ENCODE measurements at regions not wholly inside any gene's neighbourhood (a gene's known extent, or its start where the extent isn't known, plus 50 kb on each side); places are given as distances from the start of the nearest gene placed in this dataset.

GRCh38 chr3:80788914-80789313 is 972.5 kb downstream of the GBE1 start:
- TF ChIP-seq, protein P1, sequence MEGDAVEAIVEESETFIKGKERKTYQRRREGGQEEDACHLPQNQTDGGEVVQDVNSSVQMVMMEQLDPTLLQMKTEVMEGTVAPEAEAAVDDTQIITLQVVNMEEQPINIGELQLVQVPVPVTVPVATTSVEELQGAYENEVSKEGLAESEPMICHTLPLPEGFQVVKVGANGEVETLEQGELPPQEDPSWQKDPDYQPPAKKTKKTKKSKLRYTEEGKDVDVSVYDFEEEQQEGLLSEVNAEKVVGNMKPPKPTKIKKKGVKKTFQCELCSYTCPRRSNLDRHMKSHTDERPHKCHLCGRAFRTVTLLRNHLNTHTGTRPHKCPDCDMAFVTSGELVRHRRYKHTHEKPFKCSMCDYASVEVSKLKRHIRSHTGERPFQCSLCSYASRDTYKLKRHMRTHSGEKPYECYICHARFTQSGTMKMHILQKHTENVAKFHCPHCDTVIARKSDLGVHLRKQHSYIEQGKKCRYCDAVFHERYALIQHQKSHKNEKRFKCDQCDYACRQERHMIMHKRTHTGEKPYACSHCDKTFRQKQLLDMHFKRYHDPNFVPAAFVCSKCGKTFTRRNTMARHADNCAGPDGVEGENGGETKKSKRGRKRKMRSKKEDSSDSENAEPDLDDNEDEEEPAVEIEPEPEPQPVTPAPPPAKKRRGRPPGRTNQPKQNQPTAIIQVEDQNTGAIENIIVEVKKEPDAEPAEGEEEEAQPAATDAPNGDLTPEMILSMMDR (IDR thresholded peaks at IDR 0.05; ENCODE audit: low read depth, low read length, missing control alignments) = no peak
- DNase-seq (ENCODE audit: extremely low read depth, low read depth) = no peak
- no peak overlapping the region for H3K4me3 ChIP-seq (replicated peaks; ENCODE audit: low read depth, low read length)

GRCh38 chr3:80785875-80786274 is 975.6 kb downstream of the GBE1 start:
- H3K4me3 ChIP-seq (replicated peaks; ENCODE audit: low read depth, low read length) = no peak overlapping the region
- TF ChIP-seq, protein P1 (IDR thresholded peaks at IDR 0.05; ENCODE audit: low read depth, low read length, missing control alignments) = no peak
- DNase-seq (ENCODE audit: extremely low read depth, low read depth) = no peak

DNA sequence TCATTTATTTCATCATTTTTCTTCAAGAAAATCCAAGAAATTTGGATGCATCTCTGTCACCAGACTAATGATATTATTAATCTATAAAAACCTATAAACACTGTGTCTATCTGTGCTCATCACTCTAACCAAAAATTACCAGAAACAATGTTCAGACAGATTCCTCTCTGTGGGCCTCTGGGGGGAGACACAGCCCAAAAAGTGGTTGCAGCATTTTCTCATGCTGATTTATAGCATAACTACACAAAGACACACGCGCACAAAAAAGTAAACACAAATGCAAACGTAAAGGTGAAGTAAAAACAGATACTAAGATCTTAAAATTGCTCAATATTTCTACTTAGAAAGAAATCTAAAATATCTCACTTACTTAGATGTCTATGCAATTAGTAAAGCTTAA is 976.0 kb downstream of the GBE1 start:
- TF ChIP-seq, protein P1 (IDR thresholded peaks at IDR 0.05; ENCODE audit: low read depth, low read length, missing control alignments) = no peak
- no peak overlapping the region for H3K4me3 ChIP-seq (replicated peaks; ENCODE audit: low read depth, low read length)
- DNase-seq (ENCODE audit: extremely low read depth, low read depth) = no peak

DNA sequence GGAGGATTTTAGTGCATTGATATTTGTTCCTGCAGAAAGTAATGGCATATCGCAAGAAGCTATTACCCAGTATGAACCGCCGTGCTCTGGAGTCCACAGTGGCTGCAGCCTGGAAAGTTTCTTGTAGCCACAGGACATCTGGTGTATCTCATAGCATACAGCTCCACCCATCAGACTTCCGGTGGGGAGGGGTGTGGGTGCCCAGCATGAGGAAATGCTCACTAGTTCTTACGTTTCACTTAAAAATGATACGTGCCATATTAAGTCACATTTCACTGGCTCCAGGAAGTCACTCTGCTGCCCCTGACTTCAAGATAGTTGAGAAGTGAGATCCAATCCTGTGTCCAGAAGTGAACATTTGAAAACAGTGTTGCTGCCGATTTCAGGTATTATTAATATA is 990.4 kb downstream of the GBE1 start:
- no peak overlapping the region for H3K4me3 ChIP-seq (replicated peaks; ENCODE audit: low read depth, low read length)
- no peak for DNase-seq (ENCODE audit: extremely low read depth, low read depth)
- TF ChIP-seq, protein P1 (IDR thresholded peaks at IDR 0.05; ENCODE audit: low read depth, low read length, missing control alignments) = no peak

DNA sequence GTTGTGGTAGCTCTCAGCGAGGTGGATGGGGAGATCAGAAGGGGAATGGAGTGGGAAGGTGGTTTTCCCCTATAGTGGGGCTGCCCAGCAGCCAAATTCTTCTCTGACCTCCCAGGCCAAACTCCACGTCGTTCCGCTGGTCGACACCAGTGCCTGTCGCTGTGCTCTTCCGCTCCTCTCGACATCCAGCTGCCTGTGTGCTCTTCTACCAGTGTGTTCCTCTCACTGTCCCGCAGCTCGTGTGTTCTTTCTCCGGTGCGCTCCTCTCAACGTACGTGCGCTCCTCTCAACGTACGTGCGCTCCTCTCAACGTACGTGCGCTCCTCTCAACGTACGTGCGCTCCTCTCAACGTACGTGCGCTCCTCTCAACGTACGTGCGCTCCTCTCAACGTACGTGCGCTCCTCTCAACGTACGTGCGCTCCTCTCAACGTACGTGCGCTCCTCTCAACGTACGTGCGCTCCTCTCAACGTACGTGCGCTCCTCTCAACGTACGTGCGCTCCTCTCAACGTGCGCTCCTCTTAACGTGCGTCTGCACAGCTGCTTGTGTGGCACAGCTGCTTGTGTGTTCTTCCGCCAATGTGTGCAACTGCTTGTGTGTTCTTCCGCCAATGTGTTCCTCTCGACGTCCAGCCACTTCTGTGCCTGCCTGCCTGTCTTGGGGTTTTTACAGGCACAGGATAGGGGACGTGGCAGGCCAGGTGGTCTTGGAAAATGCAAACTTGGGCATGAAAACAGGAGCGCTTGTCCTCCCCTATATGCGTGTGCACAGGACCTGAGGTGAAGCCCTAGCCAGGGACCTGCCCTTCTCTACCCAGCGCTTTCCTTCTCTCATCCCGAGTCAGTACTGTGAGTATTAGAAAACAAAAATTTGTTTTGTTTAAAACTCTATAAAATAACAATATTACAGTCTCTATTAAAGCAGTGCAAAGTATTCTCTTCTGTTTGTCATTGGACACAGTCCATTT is 991.1 kb downstream of the GBE1 start:
- DNase-seq (ENCODE audit: extremely low read depth, low read depth) = no peak
- H3K4me3 ChIP-seq (replicated peaks; ENCODE audit: low read depth, low read length) = no peak overlapping the region
- TF ChIP-seq, protein P1 (IDR thresholded peaks at IDR 0.05; ENCODE audit: low read depth, low read length, missing control alignments) = no peak

- TF ChIP-seq, protein P1 (IDR thresholded peaks at IDR 0.05; ENCODE audit: low read depth, low read length, missing control alignments) = no peak
- no peak for DNase-seq (ENCODE audit: extremely low read depth, low read depth)
Measured at GRCh38 chr3:80769683-80770082, 991.8 kb downstream of the GBE1 start.

More at GRCh38 chr3:80769683-80770082, 991.8 kb downstream of the GBE1 start:
- no peak overlapping the region for H3K4me3 ChIP-seq (replicated peaks; ENCODE audit: low read depth, low read length)
